OCI-LY1 (cell line): ENCODE measurements at regions not wholly inside any gene's neighbourhood (a gene's known extent, or its start where the extent isn't known, plus 50 kb on each side); places are given as distances from the start of the nearest gene placed in this dataset.

Experiments
- H2AFZ ChIP-seq: fragments of 200-600 bp; sonication (generic), shearing (Covaris generic); 2 replicates; pipeline ENCODE4 v1.6.0; 2014; ENCODE audit warnings: antibody characterized with exemption, mild to moderate bottlenecking, low read length
- H3F3A ChIP-seq: fragments of 200-600 bp; sonication (generic), shearing (Covaris generic); 2 replicates; pipeline ENCODE4 v1.6.0; 2014; ENCODE audit warnings: mild to moderate bottlenecking, antibody characterized with exemption, low read length, moderate library complexity; ENCODE audit not compliant: insufficient read depth
- H3K27ac ChIP-seq: fragments of 200-600 bp; sonication (generic); 2 replicates; pipeline ENCODE4 v1.5.1; 2014; ENCODE audit warnings: low read length, mixed run types, mild to moderate bottlenecking, low read depth; ENCODE audit not compliant: poor library complexity, severe bottlenecking
- H3K27me3 ChIP-seq: fragments of 200-600 bp; sonication (generic); 2 replicates; pipeline ENCODE4 v1.6.0; 2014; ENCODE audit warnings: antibody characterized with exemption, mild to moderate bottlenecking, low read length, moderate library complexity; ENCODE audit not compliant: insufficient read depth
- H3K36me3 ChIP-seq: fragments of 200-600 bp; sonication (generic); 2 replicates; pipeline ENCODE4 v1.6.1; 2014; ENCODE audit warnings: mild to moderate bottlenecking, antibody characterized with exemption, low read length, moderate library complexity, mixed read lengths; ENCODE audit not compliant: insufficient read depth
- H3K4me1 ChIP-seq: fragments of 200-600 bp; sonication (generic); 2 replicates; pipeline ENCODE4 v1.5.1; 2014; ENCODE audit warnings: mild to moderate bottlenecking, low read length, moderate library complexity; ENCODE audit not compliant: insufficient read depth, severe bottlenecking
- H3K4me2 ChIP-seq: fragments of 200-600 bp; sonication (generic), shearing (Covaris generic); 2 replicates; pipeline ENCODE4 v1.6.1; 2014; ENCODE audit warnings: low read length
- H3K4me3 ChIP-seq: fragments of 200-600 bp; sonication (generic); 2 replicates; pipeline ENCODE4 v1.5.1; 2014; ENCODE audit warnings: low read length, low read depth, mild to moderate bottlenecking, mixed read lengths; ENCODE audit not compliant: poor library complexity, severe bottlenecking
- H3K79me2 ChIP-seq: fragments of 200-600 bp; shearing (Covaris generic); 2 replicates; pipeline ENCODE4 v1.6.1; 2016; ENCODE audit warnings: mixed run types, low read length, mixed read lengths; ENCODE audit not compliant: insufficient read depth
- H3K9ac ChIP-seq: fragments of 200-600 bp; sonication (generic), shearing (Covaris generic); 2 replicates; pipeline ENCODE4 v1.6.1; 2014; ENCODE audit warnings: mild to moderate bottlenecking, low read length, mixed read lengths
- H3K9me2 ChIP-seq: fragments of 200-600 bp; sonication (generic), shearing (Covaris generic); 2 replicates; pipeline ENCODE4 v1.6.1; 2014; ENCODE audit warnings: low read depth, mild to moderate bottlenecking, low read length, mixed read lengths
- H3K9me3 ChIP-seq: fragments of 200-600 bp; shearing (Covaris generic); 2 replicates; pipeline ENCODE4 v1.6.1; 2014; ENCODE audit warnings: low read length, mixed read lengths
- H4K20me1 ChIP-seq: fragments of 200-600 bp; sonication (generic), shearing (Covaris generic); 2 replicates; pipeline ENCODE4 v1.6.0; 2016; ENCODE audit warnings: mild to moderate bottlenecking, low read length; ENCODE audit not compliant: insufficient read depth
- CTCF ChIP-seq: fragments of 200-600 bp; sonication (generic), shearing (Covaris generic); IDR thresholded peaks from 2 replicates; pipeline ENCODE4 v1.5.1; 2017; ENCODE audit warnings: mild to moderate bottlenecking, antibody characterized with exemption, low read length, moderate library complexity, mixed read lengths
- EZH2 ChIP-seq: fragments of 200-600 bp; sonication (generic), shearing (Covaris generic); IDR thresholded peaks from 2 replicates; pipeline ENCODE4 v1.8.0; 2017; ENCODE audit warnings: borderline replicate concordance, mixed run types, mild to moderate bottlenecking, antibody characterized with exemption, low read length, moderate library complexity, mixed read lengths

- Histone ChIP-seq H4K20me1 (no peaks in the 10 kb centered on the region), H3K4me1 (no peaks in the 10 kb centered on the region), H3K9ac (no peak overlapping the region), H3K4me3 (no peak overlapping the region), H2AFZ (no peak overlapping the region), H3K27me3 (no peaks in the 10 kb centered on the region), H3K36me3 (no peaks in the 10 kb centered on the region), H3K27ac (no peak overlapping the region), H3F3A (no peaks in the 10 kb centered on the region), H3K79me2 (no peaks in the 10 kb centered on the region), H3K9me3 (no peaks in the 10 kb centered on the region), H3K9me2 (no peaks in the 10 kb centered on the region), H3K4me2 (no peak overlapping the region)
- TF ChIP-seq CTCF, result no peak
- no peak for TF ChIP-seq EZH2
Observed at GRCh38 chr5:33153831-33154230, 286.9 kb upstream of the TARS1 start.

- Histone ChIP-seq H3K4me1 (no peaks in the 10 kb centered on the region), H2AFZ (no peak overlapping the region), H3K27ac (no peak overlapping the region), H3K9me2 (no peaks in the 10 kb centered on the region), H3K36me3 (no peaks in the 10 kb centered on the region), H3K27me3 (no peaks in the 10 kb centered on the region), H3K9me3 (no peaks in the 10 kb centered on the region), H3K4me3 (no peak overlapping the region), H3F3A (no peaks in the 10 kb centered on the region), H3K4me2 (no peak overlapping the region), H4K20me1 (no peaks in the 10 kb centered on the region), H3K9ac (no peak overlapping the region), H3K79me2 (no peaks in the 10 kb centered on the region)
- TF ChIP-seq CTCF (no peak), EZH2 (no peak)
Observed at GRCh38 chr5:33160871-33161270, 279.9 kb upstream of the TARS1 start.

DNA sequence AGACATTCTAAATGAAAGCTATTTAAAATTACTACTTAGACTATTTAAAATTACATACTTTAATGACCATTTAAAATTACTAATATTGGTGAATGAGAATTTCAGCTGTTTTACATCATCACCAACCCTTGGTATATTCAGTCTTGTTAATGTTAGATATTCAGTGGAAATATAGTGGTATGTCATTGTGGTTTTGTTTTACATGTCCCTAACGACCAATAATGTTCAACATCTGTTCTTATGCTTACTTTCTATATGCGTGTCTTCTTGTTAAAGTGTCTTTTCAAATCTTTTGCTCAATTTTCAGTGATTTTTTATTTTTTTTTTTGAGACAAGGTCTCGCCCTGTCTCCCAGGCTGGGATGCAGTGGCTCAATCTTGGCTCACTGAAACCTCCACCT, 279.3 kb upstream of the TARS1 start:
- no peak overlapping the region for H3K4me3 ChIP-seq
- H3K79me2 ChIP-seq, result no peaks in the 10 kb centered on the region
- H3K9me3 ChIP-seq, result no peaks in the 10 kb centered on the region
- H3K27me3 ChIP-seq, result no peaks in the 10 kb centered on the region
- H4K20me1 ChIP-seq, result no peaks in the 10 kb centered on the region
- H3F3A ChIP-seq, result no peaks in the 10 kb centered on the region
- H3K27ac ChIP-seq, result no peak overlapping the region
- no peaks in the 10 kb centered on the region for H3K9me2 ChIP-seq
- H3K4me2 ChIP-seq, result no peak overlapping the region
- H3K9ac ChIP-seq, result no peak overlapping the region
- no peaks in the 10 kb centered on the region for H3K4me1 ChIP-seq
- H3K36me3 ChIP-seq, result no peaks in the 10 kb centered on the region
- TF ChIP-seq EZH2, result no peak
- no peak for TF ChIP-seq CTCF
- no peak overlapping the region for H2AFZ ChIP-seq
